ENCODE measurements at regions not wholly inside any gene's neighbourhood (a gene's known extent, or its start where the extent isn't known, plus 50 kb on each side); places are given as distances from the start of the nearest gene placed in this dataset.

DNA sequence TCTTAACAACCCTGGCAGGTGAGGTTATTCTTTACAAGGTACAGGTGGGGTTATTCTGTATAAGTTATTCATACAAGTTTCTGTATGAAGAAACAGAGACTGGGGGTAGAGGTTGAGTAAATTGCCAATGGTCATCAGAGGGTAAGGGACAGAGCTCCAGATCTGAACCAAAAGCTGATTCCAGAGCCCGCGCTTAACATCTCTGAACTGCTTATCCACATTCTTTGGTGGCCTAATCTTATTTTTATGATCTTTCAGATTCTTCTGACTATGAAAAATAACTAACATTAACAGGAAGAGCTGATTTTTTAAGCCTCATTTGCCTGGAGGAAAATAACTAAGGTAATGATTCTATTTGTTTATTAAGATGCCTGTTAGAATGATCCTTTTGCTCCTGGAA lies 63.9 kb upstream of the BARHL2 start:
- peaks cover 2% of the 10 kb centered on the region for H3K27me3 Mint-ChIP-seq
- H3K4me1 Mint-ChIP-seq, result no peaks in the 10 kb centered on the region
- no peaks in the 10 kb centered on the region for H3K36me3 Mint-ChIP-seq
- H3K4me3 Mint-ChIP-seq, result no peak overlapping the region
- H3K9me3 Mint-ChIP-seq, result no peaks in the 10 kb centered on the region
- no peak overlapping the region for H3K27ac Mint-ChIP-seq

- Mint-ChIP-seq H3K4me1 (no peaks in the 10 kb centered on the region), H3K4me3 (no peak overlapping the region), H3K36me3 (no peaks in the 10 kb centered on the region), H3K27ac (no peak overlapping the region), H3K9me3 (no peaks in the 10 kb centered on the region), H3K27me3 (peaks cover 2% of the 10 kb centered on the region)
These were observed 62.5 kb upstream of the BARHL2 start for GRCh38 chr1:90779573-90779972.

DNA sequence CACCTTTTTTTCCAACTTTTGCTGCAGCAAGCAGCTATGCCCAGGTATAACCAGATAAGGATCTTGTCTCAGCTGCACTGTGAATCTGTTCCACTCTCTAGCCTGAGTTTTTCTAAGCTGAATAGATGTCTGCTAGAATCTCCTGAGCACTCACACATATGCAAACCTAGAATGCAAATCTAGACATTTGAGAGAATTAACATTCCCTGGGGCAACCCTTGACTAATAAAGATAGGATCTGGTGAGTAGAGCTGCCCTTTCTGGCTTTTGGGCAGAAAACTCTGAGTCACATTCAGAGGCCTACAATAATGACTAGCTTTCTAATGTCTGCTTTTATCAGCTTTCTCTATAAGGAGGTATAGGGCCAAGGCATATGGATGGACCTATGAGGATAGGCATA lies 61.4 kb upstream of the BARHL2 start:
- Mint-ChIP-seq H3K4me1 (no peaks in the 10 kb centered on the region), H3K9me3 (no peaks in the 10 kb centered on the region), H3K4me3 (no peak overlapping the region), H3K36me3 (no peaks in the 10 kb centered on the region), H3K27ac (peak overlapping the region in 1 of 3 donors; percentile 44), H3K27me3 (peaks cover 2% of the 10 kb centered on the region)

DNA sequence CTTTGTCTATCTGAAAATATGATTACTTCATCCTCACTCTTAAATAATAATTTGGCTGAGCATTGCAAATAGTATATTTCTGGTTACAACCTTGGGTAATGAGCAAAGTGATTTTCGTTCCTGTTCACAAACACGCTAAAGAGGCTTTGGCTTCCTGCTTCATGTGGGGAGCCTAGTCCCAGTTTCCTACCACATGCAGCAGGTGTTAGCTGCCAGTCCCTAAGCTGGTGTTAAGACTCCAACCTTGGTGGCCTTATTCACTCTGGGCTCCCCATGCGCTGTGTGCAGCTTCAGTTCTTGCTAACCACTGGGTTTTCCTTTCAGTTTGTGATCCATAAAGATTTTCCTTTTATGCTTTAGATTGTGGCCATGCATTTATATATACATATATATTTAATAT lies 56.7 kb upstream of the BARHL2 start:
- no peak overlapping the region for H3K4me3 Mint-ChIP-seq
- H3K9me3 Mint-ChIP-seq, result no peaks in the 10 kb centered on the region
- peaks cover 1% of the 10 kb centered on the region for H3K36me3 Mint-ChIP-seq
- peaks cover 4% of the 10 kb centered on the region for H3K27me3 Mint-ChIP-seq
- H3K27ac Mint-ChIP-seq, result no peak overlapping the region
- no peaks in the 10 kb centered on the region for H3K4me1 Mint-ChIP-seq

GRCh38 chr1:90768826-90769225 lies 51.7 kb upstream of the BARHL2 start:
- Mint-ChIP-seq H3K4me1 (no peaks in the 10 kb centered on the region), H3K36me3 (peaks cover 1% of the 10 kb centered on the region), H3K9me3 (no peaks in the 10 kb centered on the region), H3K27ac (no peak overlapping the region), H3K4me3 (no peak overlapping the region), H3K27me3 (peaks cover 8% of the 10 kb centered on the region)

DNA sequence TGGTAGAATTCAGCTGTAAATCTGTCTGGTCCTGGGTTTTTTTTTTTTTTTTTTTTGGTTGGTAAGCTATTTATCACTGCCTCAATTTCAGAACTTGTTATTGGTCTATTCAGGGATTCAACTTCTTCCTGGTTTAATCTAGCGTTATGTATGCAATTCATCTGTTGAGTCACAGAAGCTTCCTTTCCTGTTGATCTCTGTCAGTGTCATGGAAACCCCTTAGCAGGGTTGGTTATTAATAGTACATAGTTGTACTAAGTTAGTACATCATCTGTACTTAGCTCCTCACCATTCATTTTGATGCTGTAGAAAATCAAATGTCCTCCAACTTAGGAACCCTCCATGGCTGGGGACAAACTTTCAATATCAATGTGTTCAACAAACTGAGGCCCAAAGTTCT lies 51.0 kb upstream of the BARHL2 start:
- H3K4me1 Mint-ChIP-seq, result no peaks in the 10 kb centered on the region
- no peaks in the 10 kb centered on the region for H3K9me3 Mint-ChIP-seq
- no peak overlapping the region for H3K27ac Mint-ChIP-seq
- H3K27me3 Mint-ChIP-seq, result peaks cover 8% of the 10 kb centered on the region
- H3K4me3 Mint-ChIP-seq, result no peak overlapping the region
- no peaks in the 10 kb centered on the region for H3K36me3 Mint-ChIP-seq

All from IgD-negative memory B cell (primary cell).